Panc1 (cell line): ENCODE measurements at regions not wholly inside any gene's neighbourhood (a gene's known extent, or its start where the extent isn't known, plus 50 kb on each side); places are given as distances from the start of the nearest gene placed in this dataset.

Source experiments
- ATAC-seq: fragments of 200-7000 bp; cut with Tn5 transposase; 2 replicates; pipeline ENCODE4 v1.9.1; 2020; ENCODE audit warnings: mild to moderate bottlenecking, moderate library complexity
- BruUV-seq: library from RNA; stranded (reverse); fragments of 400-500 nt; replicated peaks from 2 replicates; lab custom pipeline; 2021; lab: Mats Ljungman, UMichigan
- CTCF ChIA-PET: fragments of 300-600 bp; sonication (Branson Sonifier 250); formaldehyde crosslinking; loops from one replicate; lab custom pipeline; 2022; ENCODE audit warnings: antibody characterized with exemption; lab: Charles Lee
- POLR2A ChIA-PET: fragments of 300-600 bp; sonication (Branson Sonifier 250); formaldehyde crosslinking; loops from one replicate; lab custom pipeline; 2022; ENCODE audit warnings: antibody characterized with exemption; lab: Charles Lee
- DNase-seq: peaks from one replicate; pipeline ENCODE4 v3.0.0-alpha.2; 2010; ENCODE audit warnings: low read depth, low spot score
- H3K27ac ChIP-seq: 2 replicates; pipeline ENCODE4 v1.5.1; 2011; ENCODE audit warnings: mild to moderate bottlenecking, low read length, inconsistent platforms
- H3K27me3 ChIP-seq: fragments of 200-500 bp; sonication (Bioruptor generic); 2 replicates; pipeline ENCODE4 v1.6.0; 2014; ENCODE audit warnings: low read length, inconsistent platforms; ENCODE audit not compliant: control insufficient read depth, insufficient read depth
- H3K36me3 ChIP-seq: fragments of 200-500 bp; sonication (Bioruptor generic); 2 replicates; pipeline ENCODE4 v1.5.1; 2014; ENCODE audit warnings: inconsistent platforms, mild to moderate bottlenecking, low read length, moderate library complexity; ENCODE audit not compliant: control insufficient read depth, insufficient read depth
- H3K4me1 ChIP-seq: 2 replicates; pipeline ENCODE4 v1.5.1; 2011; ENCODE audit warnings: inconsistent platforms, mild to moderate bottlenecking, low read length, moderate library complexity; ENCODE audit not compliant: control insufficient read depth, insufficient read depth
- H3K4me3 ChIP-seq, 2 experiments: 2 replicates each; pipeline ENCODE4 v1.5.1; 2011 to 2012; ENCODE audit warnings: low read depth in 2 of 2, low read length in 2 of 2, mild to moderate bottlenecking in 2 of 2, inconsistent platforms in 1 of 2, moderate library complexity in 1 of 2
- H3K9me3 ChIP-seq: fragments of 200-500 bp; sonication (Bioruptor generic); 2 replicates; pipeline ENCODE4 v1.5.1; 2014; ENCODE audit warnings: low read depth, mild to moderate bottlenecking, inconsistent platforms, low read length, moderate library complexity; ENCODE audit not compliant: control insufficient read depth, insufficient read depth
- CTCF ChIP-seq: fragments of 450-650 bp; IDR thresholded peaks from 2 replicates; pipeline ENCODE4 v1.5.1; 2017; ENCODE audit warnings: mild to moderate bottlenecking
- POLR2AphosphoS5 ChIP-seq: IDR thresholded peaks from 2 replicates; pipeline ENCODE4 v1.6.1; 2012; ENCODE audit warnings: mild to moderate bottlenecking, low read depth, low read length, moderate library complexity
- SIN3A ChIP-seq: IDR thresholded peaks from 2 replicates; pipeline ENCODE4 v1.6.1; 2012; ENCODE audit warnings: low read depth, mild to moderate bottlenecking, low read length, moderate library complexity, borderline replicate concordance; ENCODE audit not compliant: insufficient read depth
- TCF7L2 ChIP-seq: IDR thresholded peaks from 2 replicates; pipeline ENCODE4 v1.6.1; 2011; ENCODE audit warnings: mild to moderate bottlenecking, low read depth, low read length, inconsistent platforms
- in situ Hi-C: cut with HindIII; loops from 2 replicates; pipeline ENCODE4 v1.10.0; 2016; ENCODE audit warnings: low sequenced_read_pairs, low pct_unique_long_range_greater_than_20kb
- intact Hi-C: fragments of 100-400 bp; cut with micrococcal nuclease; formaldehyde crosslinking; loops from one replicate; pipeline ENCODE4 v1.10.0; 2022; ENCODE audit not compliant: unreplicated experiment
- TF ChIP-seq, protein P1 (sequence below), 2 experiments: IDR thresholded peaks; 2 replicates each; pipeline ENCODE4 v1.6.1; 2011 to 2012; ENCODE audit warnings: low read depth in 2 of 2, control low read depth in 1 of 2, low read length in 1 of 2, mild to moderate bottlenecking in 1 of 2, moderate library complexity in 1 of 2; ENCODE audit not compliant: insufficient read depth in 1 of 2

DNA sequence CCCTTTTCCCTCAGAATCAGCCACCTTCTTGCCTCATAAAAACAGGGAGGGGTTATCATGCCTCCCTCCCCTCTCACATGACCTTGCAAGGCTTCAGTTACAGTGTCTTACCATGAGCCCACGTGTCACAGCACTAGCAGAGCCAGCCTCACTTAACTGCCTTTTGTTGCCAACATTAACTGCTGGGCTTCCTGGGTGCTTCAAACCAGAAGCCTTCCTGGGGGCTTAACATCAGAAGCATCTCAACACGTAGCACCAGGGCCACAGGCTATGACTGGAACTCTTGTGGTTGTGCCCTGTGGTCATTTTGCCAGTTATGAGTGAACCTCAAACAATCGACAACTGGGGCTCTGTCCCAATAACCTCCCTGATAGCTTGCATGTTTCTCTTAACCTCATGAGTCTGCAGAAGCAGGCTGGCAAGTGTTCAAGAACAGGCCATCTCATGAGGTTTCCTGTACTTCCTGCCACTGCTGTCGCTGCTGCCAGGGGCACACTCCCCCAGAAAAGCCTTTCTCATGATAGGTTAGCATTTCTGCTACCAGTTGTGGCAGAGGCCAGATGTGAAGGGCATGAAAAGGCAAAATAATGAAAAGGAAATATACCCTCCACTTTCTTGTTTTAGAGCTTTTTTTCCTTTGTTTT lies 132.2 kb downstream of the GLUL start:
- no TSS peak for BruUV-seq

GRCh38 chr1:182257369-182258063 lies 134.1 kb downstream of the GLUL start:
- H3K27me3 ChIP-seq = no peaks in the 10 kb centered on the region
- ATAC-seq (no peak), DNase-seq (no peak)
- in situ Hi-C loops = no loop called here
- intact Hi-C loops = no loop called here
- ChIA-PET POLR2A (interaction anchor here (0.7 kb wide), 1 partner anchor 760 kb away, joined by 7 read pairs; no protein-coding TSS in a partner anchor), CTCF (no interaction called here)
- TF ChIP-seq CTCF (no peak), SIN3A (no peak), POLR2AphosphoS5 (no peak), TCF7L2 (no peak)
- TF ChIP-seq, protein P1, sequence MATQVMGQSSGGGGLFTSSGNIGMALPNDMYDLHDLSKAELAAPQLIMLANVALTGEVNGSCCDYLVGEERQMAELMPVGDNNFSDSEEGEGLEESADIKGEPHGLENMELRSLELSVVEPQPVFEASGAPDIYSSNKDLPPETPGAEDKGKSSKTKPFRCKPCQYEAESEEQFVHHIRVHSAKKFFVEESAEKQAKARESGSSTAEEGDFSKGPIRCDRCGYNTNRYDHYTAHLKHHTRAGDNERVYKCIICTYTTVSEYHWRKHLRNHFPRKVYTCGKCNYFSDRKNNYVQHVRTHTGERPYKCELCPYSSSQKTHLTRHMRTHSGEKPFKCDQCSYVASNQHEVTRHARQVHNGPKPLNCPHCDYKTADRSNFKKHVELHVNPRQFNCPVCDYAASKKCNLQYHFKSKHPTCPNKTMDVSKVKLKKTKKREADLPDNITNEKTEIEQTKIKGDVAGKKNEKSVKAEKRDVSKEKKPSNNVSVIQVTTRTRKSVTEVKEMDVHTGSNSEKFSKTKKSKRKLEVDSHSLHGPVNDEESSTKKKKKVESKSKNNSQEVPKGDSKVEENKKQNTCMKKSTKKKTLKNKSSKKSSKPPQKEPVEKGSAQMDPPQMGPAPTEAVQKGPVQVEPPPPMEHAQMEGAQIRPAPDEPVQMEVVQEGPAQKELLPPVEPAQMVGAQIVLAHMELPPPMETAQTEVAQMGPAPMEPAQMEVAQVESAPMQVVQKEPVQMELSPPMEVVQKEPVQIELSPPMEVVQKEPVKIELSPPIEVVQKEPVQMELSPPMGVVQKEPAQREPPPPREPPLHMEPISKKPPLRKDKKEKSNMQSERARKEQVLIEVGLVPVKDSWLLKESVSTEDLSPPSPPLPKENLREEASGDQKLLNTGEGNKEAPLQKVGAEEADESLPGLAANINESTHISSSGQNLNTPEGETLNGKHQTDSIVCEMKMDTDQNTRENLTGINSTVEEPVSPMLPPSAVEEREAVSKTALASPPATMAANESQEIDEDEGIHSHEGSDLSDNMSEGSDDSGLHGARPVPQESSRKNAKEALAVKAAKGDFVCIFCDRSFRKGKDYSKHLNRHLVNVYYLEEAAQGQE (IDR thresholded peaks at IDR 0.05; ENCODE audit: insufficient read depth in 1 of 2, low read depth in 2 of 2, low read length in 1 of 2) = no peak
- no peaks in the 10 kb centered on the region for H3K9me3 ChIP-seq
- H3K27ac ChIP-seq = no peak overlapping the region
- no peaks in the 10 kb centered on the region for H3K4me1 ChIP-seq
- BruUV-seq = no TSS peak
- H3K36me3 ChIP-seq = no peaks in the 10 kb centered on the region
- no peak overlapping the region for H3K4me3 ChIP-seq

More for the DNA sequence above, 132.2 kb downstream of the GLUL start:
- in situ Hi-C loops (no loop called here), intact Hi-C loops (no loop called here)
- DNase-seq = no peak
- ATAC-seq = no peak
- Histone ChIP-seq H3K27ac (no peak overlapping the region), H3K4me3 (no peak overlapping the region), H3K27me3 (no peaks in the 10 kb centered on the region), H3K9me3 (no peaks in the 10 kb centered on the region), H3K4me1 (no peaks in the 10 kb centered on the region), H3K36me3 (no peaks in the 10 kb centered on the region)
- ChIA-PET POLR2A (no interaction called here), CTCF (no interaction called here)
- TF ChIP-seq SIN3A (no peak), POLR2AphosphoS5 (no peak), TCF7L2 (no peak), CTCF (no peak)
- TF ChIP-seq, protein P1 (IDR thresholded peaks at IDR 0.05; ENCODE audit: insufficient read depth in 1 of 2, low read depth in 2 of 2, low read length in 1 of 2) = no peak
